ENCODE measurements at regions not wholly inside any gene's neighbourhood (a gene's known extent, or its start where the extent isn't known, plus 50 kb on each side); places are given as distances from the start of the nearest gene placed in this dataset.

DNA sequence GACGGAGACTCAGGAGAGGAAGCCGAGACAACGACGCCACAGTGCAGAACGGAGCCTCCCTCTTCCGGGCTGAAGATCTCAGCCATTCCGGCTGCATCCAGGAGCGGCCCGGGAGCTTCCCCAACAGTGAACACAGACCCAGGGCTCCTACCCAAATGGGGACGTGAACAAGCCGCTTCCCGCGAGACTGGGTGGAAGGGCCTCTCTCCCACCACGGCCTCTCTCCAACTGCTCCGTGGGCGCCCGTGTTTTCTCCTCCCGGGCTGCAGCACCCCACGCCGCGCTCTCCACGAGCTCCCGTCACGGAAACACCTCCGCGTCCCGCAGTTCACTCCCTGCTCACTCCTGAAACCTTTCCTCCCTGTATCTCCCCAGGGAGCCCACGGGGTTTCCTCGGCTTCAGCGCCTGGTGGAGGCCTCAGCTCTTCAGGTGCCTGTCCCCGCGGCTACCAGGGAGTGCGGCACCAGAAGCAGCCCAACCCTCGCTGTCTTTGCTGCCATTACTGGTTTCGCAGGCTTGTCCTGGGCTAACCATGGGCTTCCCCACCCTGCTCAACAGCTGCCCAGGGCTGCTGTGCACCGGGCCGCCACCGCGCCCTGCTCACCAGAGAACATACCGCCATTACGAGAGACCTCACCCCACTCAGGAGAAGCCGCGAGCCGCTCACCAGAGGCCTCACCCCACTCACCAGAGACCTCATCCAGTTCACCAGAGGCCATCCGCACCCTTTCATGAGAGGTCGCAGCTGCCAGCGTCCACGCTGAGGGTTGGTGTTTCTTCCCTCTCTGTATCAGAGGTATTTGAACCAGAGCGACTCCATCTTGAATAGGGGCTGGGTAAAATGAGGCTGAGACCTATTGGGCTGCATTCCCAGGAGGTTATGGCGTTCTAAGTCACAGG, 922.8 kb downstream of the QKI start:
- Histone ChIP-seq H3K27me3 (ENCODE audit: control insufficient read depth, low read length) (no peaks in the 10 kb centered on the region), H3K36me3 (ENCODE audit: control insufficient read depth, low read length) (no peaks in the 10 kb centered on the region), H3K27ac (ENCODE audit: low read depth, low read length) (no peak overlapping the region), H3F3A (ENCODE audit: control insufficient read depth, insufficient read depth) (no peaks in the 10 kb centered on the region), H3K79me2 (ENCODE audit: control insufficient read depth, low read length) (no peaks in the 10 kb centered on the region), H3K9me2 (replicated peaks; ENCODE audit: control insufficient read depth, low read length) (no peaks in the 10 kb centered on the region), H3K9me3 (ENCODE audit: control insufficient read depth, insufficient read depth, low read length) (no peaks in the 10 kb centered on the region; the same call in 1 of the 2 replicates), H3K4me1 (ENCODE audit: control insufficient read depth, low read length) (no peaks in the 10 kb centered on the region), H4K20me1 (ENCODE audit: control insufficient read depth, insufficient read depth, low read depth, low read length) (no peaks in the 10 kb centered on the region), H3K4me2 (ENCODE audit: low read length) (no peak overlapping the region), H3K4me3 (ENCODE audit: low read length) (no peak overlapping the region)
- TF ChIP-seq, protein P1, sequence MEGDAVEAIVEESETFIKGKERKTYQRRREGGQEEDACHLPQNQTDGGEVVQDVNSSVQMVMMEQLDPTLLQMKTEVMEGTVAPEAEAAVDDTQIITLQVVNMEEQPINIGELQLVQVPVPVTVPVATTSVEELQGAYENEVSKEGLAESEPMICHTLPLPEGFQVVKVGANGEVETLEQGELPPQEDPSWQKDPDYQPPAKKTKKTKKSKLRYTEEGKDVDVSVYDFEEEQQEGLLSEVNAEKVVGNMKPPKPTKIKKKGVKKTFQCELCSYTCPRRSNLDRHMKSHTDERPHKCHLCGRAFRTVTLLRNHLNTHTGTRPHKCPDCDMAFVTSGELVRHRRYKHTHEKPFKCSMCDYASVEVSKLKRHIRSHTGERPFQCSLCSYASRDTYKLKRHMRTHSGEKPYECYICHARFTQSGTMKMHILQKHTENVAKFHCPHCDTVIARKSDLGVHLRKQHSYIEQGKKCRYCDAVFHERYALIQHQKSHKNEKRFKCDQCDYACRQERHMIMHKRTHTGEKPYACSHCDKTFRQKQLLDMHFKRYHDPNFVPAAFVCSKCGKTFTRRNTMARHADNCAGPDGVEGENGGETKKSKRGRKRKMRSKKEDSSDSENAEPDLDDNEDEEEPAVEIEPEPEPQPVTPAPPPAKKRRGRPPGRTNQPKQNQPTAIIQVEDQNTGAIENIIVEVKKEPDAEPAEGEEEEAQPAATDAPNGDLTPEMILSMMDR (IDR thresholded peaks at IDR 0.05; ENCODE audit: low read depth, low read length, poor library complexity, severe bottlenecking) = no peak
- no peak for TF ChIP-seq EZH2phosphoT487 (IDR thresholded peaks at IDR 0.05; ENCODE audit: borderline replicate concordance, low read length)

DNA sequence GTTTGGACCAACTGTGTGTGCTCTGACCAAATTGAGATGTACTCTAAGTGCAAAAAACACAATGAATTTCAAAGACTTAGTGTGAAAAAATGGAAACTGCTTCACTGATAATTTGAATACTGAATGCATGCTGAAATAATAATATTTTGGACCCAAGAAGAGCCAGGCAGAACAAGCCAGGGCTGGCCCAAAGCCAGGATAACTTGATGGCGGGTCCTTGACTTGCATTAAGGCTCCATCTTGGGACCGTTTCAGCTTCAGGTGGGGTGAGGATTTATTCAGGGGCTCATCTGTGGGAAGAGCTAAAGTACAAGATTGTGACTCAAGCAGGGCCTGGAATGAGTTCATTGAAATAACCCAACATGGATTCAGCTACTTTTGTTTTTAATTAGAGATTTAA, 921.9 kb downstream of the QKI start:
- no peak for TF ChIP-seq EZH2phosphoT487 (IDR thresholded peaks at IDR 0.05; ENCODE audit: borderline replicate concordance, low read length)
- TF ChIP-seq, protein P1 (IDR thresholded peaks at IDR 0.05; ENCODE audit: low read depth, low read length, poor library complexity, severe bottlenecking) = no peak
- no peaks in the 10 kb centered on the region for H4K20me1 ChIP-seq (ENCODE audit: control insufficient read depth, insufficient read depth, low read depth, low read length)
- no peaks in the 10 kb centered on the region for H3F3A ChIP-seq (ENCODE audit: control insufficient read depth, insufficient read depth)
- no peaks in the 10 kb centered on the region for H3K4me1 ChIP-seq (ENCODE audit: control insufficient read depth, low read length)
- no peaks in the 10 kb centered on the region for H3K36me3 ChIP-seq (ENCODE audit: control insufficient read depth, low read length)
- H3K9me3 ChIP-seq (ENCODE audit: control insufficient read depth, insufficient read depth, low read length) = no peaks in the 10 kb centered on the region; the same call in 1 of the 2 replicates
- H3K9me2 ChIP-seq (replicated peaks; ENCODE audit: control insufficient read depth, low read length) = no peaks in the 10 kb centered on the region
- no peak overlapping the region for H3K27ac ChIP-seq (ENCODE audit: low read depth, low read length)
- H3K79me2 ChIP-seq (ENCODE audit: control insufficient read depth, low read length) = no peaks in the 10 kb centered on the region
- H3K4me2 ChIP-seq (ENCODE audit: low read length) = no peak overlapping the region
- no peaks in the 10 kb centered on the region for H3K27me3 ChIP-seq (ENCODE audit: control insufficient read depth, low read length)
- H3K4me3 ChIP-seq (ENCODE audit: low read length) = no peak overlapping the region

DNA sequence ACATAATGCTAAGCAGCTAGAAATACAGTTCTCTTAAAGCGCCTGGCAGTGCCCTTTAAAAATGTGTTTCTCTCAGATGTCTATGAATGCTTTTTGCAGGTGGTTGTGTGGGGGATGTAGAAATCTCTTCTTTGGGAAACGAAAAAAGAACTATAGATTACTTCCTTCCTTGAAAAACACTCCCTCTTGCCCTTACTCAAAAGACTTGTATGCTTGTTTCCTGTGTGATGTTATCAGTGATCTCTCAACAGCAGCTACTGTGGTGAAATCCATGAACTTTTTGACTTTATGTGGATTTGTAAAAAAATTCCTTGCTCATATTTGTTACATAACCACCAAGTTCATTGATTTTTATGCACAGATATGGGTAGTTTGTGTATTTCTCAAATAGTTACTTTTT, 916.5 kb downstream of the QKI start:
- H3K79me2 ChIP-seq (ENCODE audit: control insufficient read depth, low read length) = no peaks in the 10 kb centered on the region
- no peaks in the 10 kb centered on the region for H3K4me1 ChIP-seq (ENCODE audit: control insufficient read depth, low read length)
- no peak overlapping the region for H3K4me3 ChIP-seq (ENCODE audit: low read length)
- no peaks in the 10 kb centered on the region for H3F3A ChIP-seq (ENCODE audit: control insufficient read depth, insufficient read depth)
- H3K4me2 ChIP-seq (ENCODE audit: low read length) = no peak overlapping the region
- H3K36me3 ChIP-seq (ENCODE audit: control insufficient read depth, low read length) = no peaks in the 10 kb centered on the region
- TF ChIP-seq, protein P1 (IDR thresholded peaks at IDR 0.05; ENCODE audit: low read depth, low read length, poor library complexity, severe bottlenecking) = no peak
- TF ChIP-seq EZH2phosphoT487 (IDR thresholded peaks at IDR 0.05; ENCODE audit: borderline replicate concordance, low read length) = no peak
- no peaks in the 10 kb centered on the region for H3K27me3 ChIP-seq (ENCODE audit: control insufficient read depth, low read length)
- no peaks in the 10 kb centered on the region for H4K20me1 ChIP-seq (ENCODE audit: control insufficient read depth, insufficient read depth, low read depth, low read length)
- H3K27ac ChIP-seq (ENCODE audit: low read depth, low read length) = no peak overlapping the region
- H3K9me2 ChIP-seq (replicated peaks; ENCODE audit: control insufficient read depth, low read length) = no peaks in the 10 kb centered on the region
- H3K9me3 ChIP-seq (ENCODE audit: control insufficient read depth, insufficient read depth, low read length) = no peaks in the 10 kb centered on the region
